Fibroblast of lung (primary cell): ENCODE measurements at regions not wholly inside any gene's neighbourhood (a gene's known extent, or its start where the extent isn't known, plus 50 kb on each side); places are given as distances from the start of the nearest gene placed in this dataset.

ENCODE experiments used
- DNase-seq, 2 donors: peaks; one replicate each; pipeline versions ENCODE4 v3.0.0 to v3.0.0-alpha.2; 2010; ENCODE audit warnings: low read depth in 2 of 2
- H2AFZ ChIP-seq: 2 replicates; pipeline ENCODE4 v1.5.1; 2012; ENCODE audit warnings: low read length, control low read depth, inconsistent platforms
- H3K27ac ChIP-seq: 2 replicates; pipeline ENCODE4 v1.5.1; 2011; ENCODE audit warnings: low read length, control low read depth; ENCODE audit not compliant: insufficient read depth
- H3K27me3 ChIP-seq: 2 replicates; pipeline ENCODE4 v1.5.1; 2011; ENCODE audit warnings: mild to moderate bottlenecking, low read length; ENCODE audit not compliant: control insufficient read depth, insufficient read depth
- H3K36me3 ChIP-seq: 2 replicates; pipeline ENCODE4 v1.5.1; 2011; ENCODE audit warnings: low read length; ENCODE audit not compliant: control insufficient read depth, insufficient read depth
- H3K4me1 ChIP-seq: 2 replicates; pipeline ENCODE4 v1.5.1; 2011; ENCODE audit warnings: low read length; ENCODE audit not compliant: control insufficient read depth, insufficient read depth; ENCODE audit errors: extremely low read depth
- H3K4me2 ChIP-seq: 2 replicates; pipeline ENCODE4 v1.5.1; 2011; ENCODE audit warnings: low read length, control low read depth; ENCODE audit not compliant: insufficient read depth; ENCODE audit errors: extremely low read depth
- H3K4me3 ChIP-seq, 4 experiments: fragments of 200-600 bp in 1 of 4; sonication (generic) in 1 of 4; replicated peaks in 1 of 4; 2 replicates each; pipeline ENCODE4 v1.5.1; 2011 to 2016; ENCODE audit warnings: low read length in 4 of 4, low read depth in 3 of 4, mild to moderate bottlenecking in 3 of 4, control low read depth in 2 of 4, inconsistent platforms in 1 of 4, mixed read lengths in 1 of 4; ENCODE audit not compliant: insufficient read depth in 1 of 4; ENCODE audit errors: control extremely low read depth in 1 of 4
- H3K79me2 ChIP-seq: 2 replicates; pipeline ENCODE4 v1.5.1; 2012; ENCODE audit warnings: mild to moderate bottlenecking, low read length, inconsistent platforms; ENCODE audit not compliant: control insufficient read depth, insufficient read depth
- H3K9ac ChIP-seq: 2 replicates; pipeline ENCODE4 v1.5.1; 2011; ENCODE audit warnings: mild to moderate bottlenecking, low read length, control low read depth; ENCODE audit not compliant: insufficient read depth
- H3K9me3 ChIP-seq: 2 replicates; pipeline ENCODE4 v1.5.1; 2012; ENCODE audit warnings: low read depth, low read length; ENCODE audit not compliant: control insufficient read depth, insufficient read depth
- H4K20me1 ChIP-seq: 2 replicates; pipeline ENCODE4 v1.5.1; 2011; ENCODE audit warnings: low read length; ENCODE audit not compliant: control insufficient read depth, insufficient read depth; ENCODE audit errors: extremely low read depth
- CTCF ChIP-seq, 2 donors: IDR thresholded peaks in 1 of 2; conservative IDR thresholded peaks in 1 of 2; 1 replicate in 1 of 2; 2 replicates in 1 of 2; pipeline ENCODE4 v1.5.1; 2011 to 2012; ENCODE audit warnings: low read length in 2 of 2, control low read depth in 1 of 2, inconsistent platforms in 1 of 2, low read depth in 1 of 2, mild to moderate bottlenecking in 1 of 2
- EZH2 ChIP-seq: IDR thresholded peaks from 2 replicates; pipeline ENCODE4 v1.5.1; 2012; ENCODE audit warnings: low read length, control low read depth, mild to moderate bottlenecking; ENCODE audit errors: missing control alignments

- Histone ChIP-seq H4K20me1 (no peaks in the 10 kb centered on the region), H3K36me3 (no peaks in the 10 kb centered on the region), H3K4me1 (no peaks in the 10 kb centered on the region), H3K27me3 (no peaks in the 10 kb centered on the region), H3K4me3 (no peak overlapping the region), H3K27ac (no peak overlapping the region), H3K9ac (no peak overlapping the region), H3K9me3 (no peaks in the 10 kb centered on the region), H3K4me2 (no peak overlapping the region), H2AFZ (no peak overlapping the region), H3K79me2 (no peaks in the 10 kb centered on the region)
- no peak for TF ChIP-seq EZH2
- TF ChIP-seq CTCF (conservative IDR thresholded peaks at IDR 0.05 in 1 of 2, IDR thresholded peaks at IDR 0.05 in 1 of 2; ENCODE audit: low read depth in 1 of 2, low read length in 2 of 2): no peak
- DNase-seq: no peak
Observed at GRCh38 chr12:97778111-97778510, 315.5 kb downstream of the RMST start.

GRCh38 chr12:97781342-97781741, 318.7 kb downstream of the RMST start:
- Histone ChIP-seq H3K4me3 (no peak overlapping the region), H3K4me2 (no peak overlapping the region), H4K20me1 (no peaks in the 10 kb centered on the region), H3K9me3 (no peaks in the 10 kb centered on the region), H3K79me2 (no peaks in the 10 kb centered on the region), H3K36me3 (no peaks in the 10 kb centered on the region), H3K9ac (no peak overlapping the region), H3K4me1 (no peaks in the 10 kb centered on the region), H3K27ac (no peak overlapping the region), H2AFZ (no peak overlapping the region), H3K27me3 (no peaks in the 10 kb centered on the region)
- no peak for TF ChIP-seq EZH2
- TF ChIP-seq CTCF (conservative IDR thresholded peaks at IDR 0.05 in 1 of 2, IDR thresholded peaks at IDR 0.05 in 1 of 2; ENCODE audit: low read depth in 1 of 2, low read length in 2 of 2): no peak
- DNase-seq: no peak

GRCh38 chr12:97784904-97785303, 322.3 kb downstream of the RMST start:
- no peaks in the 10 kb centered on the region for H3K27me3 ChIP-seq
- no peaks in the 10 kb centered on the region for H4K20me1 ChIP-seq
- no peak overlapping the region for H3K4me3 ChIP-seq
- no peak overlapping the region for H3K4me2 ChIP-seq
- no peak overlapping the region for H3K27ac ChIP-seq
- TF ChIP-seq CTCF (conservative IDR thresholded peaks at IDR 0.05 in 1 of 2, IDR thresholded peaks at IDR 0.05 in 1 of 2; ENCODE audit: low read depth in 1 of 2, low read length in 2 of 2): no peak
- no peak for TF ChIP-seq EZH2
- no peak overlapping the region for H3K9ac ChIP-seq
- H3K9me3 ChIP-seq: no peaks in the 10 kb centered on the region
- no peaks in the 10 kb centered on the region for H3K4me1 ChIP-seq
- no peaks in the 10 kb centered on the region for H3K36me3 ChIP-seq
- no peaks in the 10 kb centered on the region for H3K79me2 ChIP-seq
- no peak overlapping the region for H2AFZ ChIP-seq
- no peak for DNase-seq
